SK-N-SH (cell line): ENCODE measurements at regions not wholly inside any gene's neighbourhood (a gene's known extent, or its start where the extent isn't known, plus 50 kb on each side); places are given as distances from the start of the nearest gene placed in this dataset.

Experiments
- CTCF ChIA-PET: fragments of 300-600, 350-600 bp; formaldehyde crosslinking; extraction: SDS; loops from one replicate; lab custom pipeline; 2021; lab: Yijun Ruan, JAX
- POLR2A ChIA-PET: fragments of 350-600 bp; sonication (Branson Sonifier 250); formaldehyde crosslinking; extraction: SDS; loops from one replicate; lab custom pipeline; 2020; ENCODE audit warnings: antibody characterized with exemption, inconsistent platforms; lab: Yijun Ruan, JAX
- DNase-seq: peaks from one replicate; pipeline ENCODE4 v3.0.0; 2012
- H2AFZ ChIP-seq: fragments of 200-600 bp; sonication (generic); 2 replicates; pipeline ENCODE4 v1.8.1; 2016; ENCODE audit warnings: antibody characterized with exemption, mild to moderate bottlenecking, low read depth
- H3F3A ChIP-seq: fragments of 200-600 bp; sonication (generic); replicated peaks from 2 replicates; pipeline ENCODE3; 2016; ENCODE audit warnings: antibody characterized with exemption, mild to moderate bottlenecking; ENCODE audit not compliant: insufficient read depth
- H3K27ac ChIP-seq, 2 experiments: fragments of 200-500 bp in 1 of 2; fragments of 200-600 bp in 1 of 2; sonication (Bioruptor generic) in 1 of 2; sonication (generic), shearing (Covaris generic) in 1 of 2; 2 replicates each; pipeline versions ENCODE4 v1.5.1 to v1.6.1; 2014 to 2016; ENCODE audit warnings: low read depth in 2 of 2, inconsistent platforms in 1 of 2, low read length in 1 of 2, mild to moderate bottlenecking in 1 of 2, mixed read lengths in 1 of 2
- H3K27me3 ChIP-seq: fragments of 200-600 bp; sonication (generic), shearing (Covaris generic); 2 replicates; pipeline ENCODE4 v1.6.1; 2016; ENCODE audit warnings: mixed run types; ENCODE audit not compliant: insufficient read depth
- H3K36me3 ChIP-seq, 2 experiments: fragments of 200-500 bp in 1 of 2; fragments of 200-600 bp in 1 of 2; sonication (Bioruptor generic) in 1 of 2; sonication (generic) in 1 of 2; replicated peaks in 1 of 2; 2 replicates each; pipeline versions ENCODE3 to v1.5.1; 2014 to 2016; ENCODE audit warnings: low read length in 1 of 2, mild to moderate bottlenecking in 1 of 2; ENCODE audit not compliant: insufficient read depth in 2 of 2, control insufficient read depth in 1 of 2
- H3K4me1 ChIP-seq, 2 experiments: fragments of 200-500 bp in 1 of 2; fragments of 200-600 bp in 1 of 2; sonication (Bioruptor generic) in 1 of 2; sonication (generic), shearing (Covaris generic) in 1 of 2; 2 replicates each; pipeline versions ENCODE4 v1.5.1 to v1.6.1; 2014 to 2016; ENCODE audit warnings: low read depth in 1 of 2, low read length in 1 of 2, mixed run types in 1 of 2; ENCODE audit not compliant: insufficient read depth in 2 of 2, control insufficient read depth in 1 of 2
- H3K4me2 ChIP-seq: fragments of 200-600 bp; sonication (generic), shearing (Covaris generic); 2 replicates; pipeline ENCODE4 v1.6.1; 2017; ENCODE audit warnings: mixed run types
- H3K4me3 ChIP-seq, 2 experiments: fragments of 200-500 bp in 1 of 2; fragments of 200-600 bp in 1 of 2; sonication (Bioruptor generic) in 1 of 2; sonication (generic), shearing (Covaris generic) in 1 of 2; 2 replicates each; pipeline versions ENCODE4 v1.5.1 to v1.8.1; 2014 to 2016; ENCODE audit warnings: low read depth in 2 of 2, inconsistent platforms in 1 of 2, low read length in 1 of 2, mild to moderate bottlenecking in 1 of 2, mixed read lengths in 1 of 2, moderate library complexity in 1 of 2
- H3K79me2 ChIP-seq: fragments of 200-600 bp; sonication (generic); 2 replicates; pipeline ENCODE4 v1.8.1; 2017; ENCODE audit warnings: mild to moderate bottlenecking; ENCODE audit not compliant: insufficient read depth
- H3K9ac ChIP-seq: fragments of 200-600 bp; sonication (generic); 2 replicates; pipeline ENCODE4 v1.6.1; 2017; ENCODE audit warnings: mixed run types
- H3K9me2 ChIP-seq: fragments of 200-600 bp; sonication (generic); 2 replicates; pipeline ENCODE4 v1.6.1; 2017; ENCODE audit warnings: mixed run types
- H3K9me3 ChIP-seq: fragments of 200-600 bp; sonication (generic); 2 replicates; pipeline ENCODE4 v1.6.1; 2017; ENCODE audit warnings: mixed run types, mild to moderate bottlenecking, moderate library complexity
- H4K20me1 ChIP-seq: fragments of 200-600 bp; sonication (generic); 2 replicates; pipeline ENCODE4 v1.6.1; 2017; ENCODE audit warnings: mild to moderate bottlenecking, mixed run types; ENCODE audit not compliant: insufficient read depth
- ELF1 ChIP-seq: IDR thresholded peaks from 2 replicates; pipeline ENCODE4 v1.4.0; 2012
- FOXJ3 ChIP-seq: sonication (generic); formaldehyde crosslinking; IDR thresholded peaks from 2 replicates; pipeline ENCODE4 v1.5.1; 2020; ENCODE audit warnings: mild to moderate bottlenecking, missing genetic modification reagents
- GABPA ChIP-seq: IDR thresholded peaks from 2 replicates; pipeline ENCODE4 v1.4.0; 2012; ENCODE audit warnings: low read depth, mild to moderate bottlenecking
- GATA2 ChIP-seq: sonication (generic); formaldehyde crosslinking; IDR thresholded peaks from 2 replicates; pipeline ENCODE4 v1.5.0; 2020; ENCODE audit warnings: mild to moderate bottlenecking, missing genetic modification reagents
- IRF3 ChIP-seq: fragments of 150-350 bp; IDR thresholded peaks from 2 replicates; pipeline ENCODE4 v1.6.1; 2016; ENCODE audit warnings: mild to moderate bottlenecking, low read depth, low read length
- JUND ChIP-seq: IDR thresholded peaks from 2 replicates; pipeline ENCODE4 v1.4.0; 2012
- MEF2A ChIP-seq: IDR thresholded peaks from 2 replicates; pipeline ENCODE4 v1.4.0; 2012; ENCODE audit warnings: low read depth, borderline replicate concordance
- MXI1 ChIP-seq: IDR thresholded peaks from 2 replicates; pipeline ENCODE4 v1.6.1; 2012; ENCODE audit warnings: mild to moderate bottlenecking, low read depth, low read length, improper control_type of control experiment
- RCOR1 ChIP-seq: fragments of 150-350 bp; IDR thresholded peaks from 2 replicates; pipeline ENCODE4 v1.6.1; 2017; ENCODE audit warnings: antibody characterized with exemption, low read length
- REST ChIP-seq: IDR thresholded peaks from 2 replicates; pipeline ENCODE4 v1.6.1; 2012; ENCODE audit warnings: mild to moderate bottlenecking, low read depth, low read length, moderate library complexity
- RFX5 ChIP-seq: IDR thresholded peaks from 2 replicates; pipeline ENCODE4 v1.6.1; 2012; ENCODE audit warnings: mild to moderate bottlenecking, improper control_type of control experiment, low read length
- RXRA ChIP-seq: IDR thresholded peaks from 2 replicates; pipeline ENCODE4 v1.4.0; 2012; ENCODE audit warnings: low read depth, mild to moderate bottlenecking, borderline replicate concordance
- TCF12 ChIP-seq: IDR thresholded peaks from 2 replicates; pipeline ENCODE4 v1.4.0; 2012
- TEAD4 ChIP-seq: IDR thresholded peaks from 2 replicates; pipeline ENCODE4 v1.4.0; 2012; ENCODE audit warnings: mild to moderate bottlenecking, borderline replicate concordance; ENCODE audit not compliant: insufficient read depth
- USF1 ChIP-seq: IDR thresholded peaks from 2 replicates; pipeline ENCODE4 v1.4.0; 2012; ENCODE audit warnings: low read depth, borderline replicate concordance
- YY1 ChIP-seq: IDR thresholded peaks from 2 replicates; pipeline ENCODE4 v1.4.0; 2012; ENCODE audit warnings: low read depth, mild to moderate bottlenecking
- WGBS: methylation state at CpG from one replicate; pipeline ENCODE4 v1.1.6; 2017; ENCODE audit warnings: low lambda C conversion rate; 5-methylcytosine and 5-hydroxymethylcytosine counted together

GRCh38 chr10:44803862-44804261, 107.3 kb upstream of the TMEM72 start:
- TF ChIP-seq TCF12 (no peak), FOXJ3 (CRISPR knock-in tag) (no peak), GATA2 (no peak), MXI1 (no peak), IRF3 (no peak), MEF2A (no peak), YY1 (no peak), USF1 (no peak), RCOR1 (no peak), TEAD4 (no peak), RXRA (no peak), ELF1 (no peak), RFX5 (no peak)
- Histone ChIP-seq H2AFZ (no peak overlapping the region), H4K20me1 (no peaks in the 10 kb centered on the region), H3K9ac (no peak overlapping the region), H3K36me3 (no peaks in the 10 kb centered on the region), H3K79me2 (no peaks in the 10 kb centered on the region), H3K4me3 (no peak overlapping the region), H3K9me3 (no peaks in the 10 kb centered on the region), H3K4me2 (no peak overlapping the region), H3K9me2 (no peaks in the 10 kb centered on the region), H3K4me1 (peaks cover 0 to 4% of the 10 kb centered on the region in 2 experiments; a peak in 1 of 4 replicates), H3K27ac (no peak overlapping the region), H3F3A (no peaks in the 10 kb centered on the region), H3K27me3 (peaks cover 42% of the 10 kb centered on the region)
- 0% methylated on average over 2 of the region's 2 CpGs for WGBS
- POLR2A ChIA-PET: no interaction called here
- no peak for DNase-seq
- CTCF ChIA-PET: no interaction called here

- H3K27ac ChIP-seq: no peak overlapping the region
- no peak for DNase-seq
- TF ChIP-seq RFX5 (no peak), REST (no peak), GABPA (no peak), JUND (no peak)
- H3K9me2 ChIP-seq: no peaks in the 10 kb centered on the region
- no peaks in the 10 kb centered on the region for H3K9me3 ChIP-seq
- H3K79me2 ChIP-seq: no peaks in the 10 kb centered on the region
- CTCF ChIA-PET: no interaction called here
- POLR2A ChIA-PET: no interaction called here
- no peaks in the 10 kb centered on the region for H4K20me1 ChIP-seq
- H3K36me3 ChIP-seq: no peaks in the 10 kb centered on the region
- H3K4me3 ChIP-seq: no peak overlapping the region
- peaks cover 37% of the 10 kb centered on the region for H3K27me3 ChIP-seq
- H2AFZ ChIP-seq: no peak overlapping the region
- H3K4me1 ChIP-seq: peaks cover 0 to 4% of the 10 kb centered on the region in 2 experiments; a peak in 1 of 4 replicates
- WGBS: 0% methylated on average over 1 of the region's 1 CpG
- H3F3A ChIP-seq: no peaks in the 10 kb centered on the region
- H3K4me2 ChIP-seq: no peak overlapping the region
- no peak overlapping the region for H3K9ac ChIP-seq
These were observed 106.5 kb upstream of the TMEM72 start for GRCh38 chr10:44804661-44805060.
